HG03442 (cell line): ENCODE measurements at regions not wholly inside any gene's neighbourhood (a gene's known extent, or its start where the extent isn't known, plus 50 kb on each side); places are given as distances from the start of the nearest gene placed in this dataset.

Experiments used
- ATAC-seq: cut with Tn5 transposase; IDR thresholded peaks from one replicate; pipeline ENCODE4 v1.9.1; 2021; ENCODE audit warnings: mild to moderate bottlenecking, moderate library complexity; ENCODE audit not compliant: unreplicated experiment

GRCh38 chr4:19010761-19011160 lies 989.2 kb upstream of the LCORL start:
- no peak for ATAC-seq

GRCh38 chr4:19009881-19010280 lies 988.3 kb upstream of the LCORL start:
- ATAC-seq, result no peak

GRCh38 chr4:19005211-19005610 lies 983.7 kb upstream of the LCORL start:
- no peak for ATAC-seq

- no peak for ATAC-seq
Measured at GRCh38 chr4:19002170-19002569, 980.6 kb upstream of the LCORL start.

GRCh38 chr4:18999595-18999994 lies 978.0 kb upstream of the LCORL start:
- ATAC-seq, result no peak

GRCh38 chr4:18981234-18981615 lies 959.7 kb upstream of the LCORL start:
- no peak for ATAC-seq

GRCh38 chr4:18980516-18981233 lies 959.1 kb upstream of the LCORL start:
- peak; percentile 83 for ATAC-seq

- no peak for ATAC-seq
Measured at GRCh38 chr4:18976884-18977283, 955.3 kb upstream of the LCORL start.

GRCh38 chr4:18975916-18976808 lies 954.6 kb upstream of the LCORL start:
- no peak for ATAC-seq

GRCh38 chr4:18973296-18973695 lies 951.7 kb upstream of the LCORL start:
- no peak for ATAC-seq

- no peak for ATAC-seq
Measured at GRCh38 chr4:18961879-18962278, 940.3 kb upstream of the LCORL start.

- ATAC-seq, result no peak
Measured at GRCh38 chr4:18961266-18961665, 939.7 kb upstream of the LCORL start.

GRCh38 chr4:18957716-18958115 lies 936.2 kb upstream of the LCORL start:
- ATAC-seq, result no peak

- no peak for ATAC-seq
Measured at GRCh38 chr4:18954538-18954937, 933.0 kb upstream of the LCORL start.

- ATAC-seq, result no peak
Measured at GRCh38 chr4:18953613-18954012, 932.1 kb upstream of the LCORL start.

GRCh38 chr4:18945464-18945863 lies 923.9 kb upstream of the LCORL start:
- no peak for ATAC-seq

GRCh38 chr4:18942874-18943273 lies 921.3 kb upstream of the LCORL start:
- ATAC-seq, result no peak

GRCh38 chr4:18938343-18939099 lies 917.0 kb upstream of the LCORL start:
- no peak for ATAC-seq

- ATAC-seq, result no peak
Measured at GRCh38 chr4:18937746-18938145, 916.2 kb upstream of the LCORL start.

- ATAC-seq, result no peak
Measured at GRCh38 chr4:18937080-18937479, 915.5 kb upstream of the LCORL start.

GRCh38 chr4:18935659-18936345 lies 914.2 kb upstream of the LCORL start:
- ATAC-seq, result no peak
